ENCODE measurements at regions not wholly inside any gene's neighbourhood (a gene's known extent, or its start where the extent isn't known, plus 50 kb on each side); places are given as distances from the start of the nearest gene placed in this dataset.

GRCh38 chr13:84050536-84050935 is 168.3 kb upstream of the SLITRK1 start:
- no peak for DNase-seq (ENCODE audit: low read depth)

- no peak for DNase-seq (ENCODE audit: low read depth)
These were observed 167.4 kb upstream of the SLITRK1 start for GRCh38 chr13:84049443-84050219.

GRCh38 chr13:84044805-84045204 is 162.5 kb upstream of the SLITRK1 start:
- DNase-seq (ENCODE audit: low read depth): no peak

- no peak for DNase-seq (ENCODE audit: low read depth)
These were observed 155.7 kb upstream of the SLITRK1 start for GRCh38 chr13:84038001-84038400.

- no peak for DNase-seq (ENCODE audit: low read depth)
These were observed 149.8 kb upstream of the SLITRK1 start for GRCh38 chr13:84032116-84032515.

GRCh38 chr13:84031120-84031519 is 148.8 kb upstream of the SLITRK1 start:
- DNase-seq (ENCODE audit: low read depth): no peak

GRCh38 chr13:84029396-84029795 is 147.1 kb upstream of the SLITRK1 start:
- DNase-seq (ENCODE audit: low read depth): no peak

- DNase-seq (ENCODE audit: low read depth): no peak
These were observed 143.6 kb upstream of the SLITRK1 start for GRCh38 chr13:84025824-84026223.

GRCh38 chr13:83996415-83996814 is 114.1 kb upstream of the SLITRK1 start:
- DNase-seq (ENCODE audit: low read depth): no peak

- DNase-seq (ENCODE audit: low read depth): no peak
These were observed 113.7 kb upstream of the SLITRK1 start for GRCh38 chr13:83995930-83996329.

- DNase-seq (ENCODE audit: low read depth): no peak
These were observed 110.5 kb upstream of the SLITRK1 start for GRCh38 chr13:83992566-83993358.

GRCh38 chr13:83987394-83987793 is 105.1 kb upstream of the SLITRK1 start:
- DNase-seq (ENCODE audit: low read depth): no peak

- no peak for DNase-seq (ENCODE audit: low read depth)
These were observed 102.5 kb upstream of the SLITRK1 start for GRCh38 chr13:83984793-83985192.

GRCh38 chr13:83980331-83980730 is 98.1 kb upstream of the SLITRK1 start:
- no peak for DNase-seq (ENCODE audit: low read depth)

GRCh38 chr13:83975655-83976165 is 93.4 kb upstream of the SLITRK1 start:
- DNase-seq (ENCODE audit: low read depth): no peak

GRCh38 chr13:83958531-83958930 is 76.3 kb upstream of the SLITRK1 start:
- DNase-seq (ENCODE audit: low read depth): no peak

- no peak for DNase-seq (ENCODE audit: low read depth)
These were observed 72.7 kb upstream of the SLITRK1 start for GRCh38 chr13:83955011-83955410.

GRCh38 chr13:83953916-83954315 is 71.6 kb upstream of the SLITRK1 start:
- DNase-seq (ENCODE audit: low read depth): no peak

- no peak for DNase-seq (ENCODE audit: low read depth)
These were observed 68.0 kb upstream of the SLITRK1 start for GRCh38 chr13:83950293-83950692.

GRCh38 chr13:83943530-83944279 is 61.4 kb upstream of the SLITRK1 start:
- DNase-seq (ENCODE audit: low read depth): no peak

GRCh38 chr13:83941701-83942335 is 59.5 kb upstream of the SLITRK1 start:
- DNase-seq (ENCODE audit: low read depth): no peak

- no peak for DNase-seq (ENCODE audit: low read depth)
These were observed 58.5 kb upstream of the SLITRK1 start for GRCh38 chr13:83940742-83941141.
